Heart right ventricle (tissue), 16 donors: ENCODE measurements at regions not wholly inside any gene's neighbourhood (a gene's known extent, or its start where the extent isn't known, plus 50 kb on each side); places are given as distances from the start of the nearest gene placed in this dataset.

Experiments used
- ATAC-seq, 8 donors: fragments of 200-7000 bp; cut with Tn5 transposase; one replicate each; pipeline ENCODE4 v1.9.1; 2020; ENCODE audit warnings: mild to moderate bottlenecking in 8 of 8, moderate library complexity in 8 of 8, moderate number of reproducible peaks in 1 of 8
- DNase-seq, 2 donors: peaks; one replicate each; pipeline ENCODE4 v3.0.0-alpha.2; 2020
- H3K27ac ChIP-seq, 10 donors: fragments of 200-600 bp; sonication (generic) in 2 of 10; one replicate each; pipeline versions ENCODE4 v1.5.0 to v1.8.0; 2020 to 2022; ENCODE audit warnings: mild to moderate bottlenecking in 3 of 10
- H3K27me3 ChIP-seq, 7 donors: fragments of 200-600 bp; one replicate each; pipeline ENCODE4 v1.8.0; 2021 to 2022; ENCODE audit warnings: mild to moderate bottlenecking in 2 of 7
- H3K36me3 ChIP-seq, 9 donors: fragments of 200-600 bp; sonication (generic) in 1 of 9; one replicate each; pipeline versions ENCODE4 v1.5.0 to v1.8.0; 2020 to 2022; ENCODE audit warnings: mild to moderate bottlenecking in 2 of 9
- H3K4me1 ChIP-seq, 9 donors: fragments of 200-600 bp; sonication (generic) in 1 of 9; one replicate each; pipeline versions ENCODE4 v1.5.0 to v1.8.0; 2020 to 2022; ENCODE audit warnings: mild to moderate bottlenecking in 4 of 9
- H3K4me3 ChIP-seq, 10 donors: fragments of 200-600 bp; sonication (generic) in 2 of 10; one replicate each; pipeline versions ENCODE4 v1.5.0 to v1.8.0; 2020 to 2022; ENCODE audit warnings: mild to moderate bottlenecking in 7 of 10, moderate library complexity in 2 of 10
- H3K9me3 ChIP-seq, 11 donors: fragments of 200-600 bp in 10 of 11; sonication (generic) in 2 of 11; one replicate each; pipeline versions ENCODE4 v1.5.0 to v1.8.0; 2013 to 2022; ENCODE audit warnings: mild to moderate bottlenecking in 2 of 11, control low read depth in 1 of 11, moderate library complexity in 1 of 11
- WGBS, 2 donors: extraction: QIAGEN DNeasy Blood & Tissue Kit; methylation state at CpG; one replicate each; pipeline ENCODE4 v1.1.7; 2013; ENCODE audit warnings: inconsistent platforms in 1 of 2; 5-methylcytosine and 5-hydroxymethylcytosine counted together
- intact Hi-C, 10 donors: fragments of 100-400 bp; cut with DNase I; formaldehyde crosslinking; loops; one replicate each; pipeline versions ENCODE4 v1.11.1 to v1.14.2; 2022
- TF ChIP-seq, protein P1 (sequence below), 9 donors: fragments of 200-600 bp; sonication (generic) in 2 of 9; IDR thresholded peaks; one replicate each; pipeline versions ENCODE4 v1.5.0 to v1.8.0; 2021 to 2022; ENCODE audit warnings: antibody characterized with exemption in 9 of 9, mild to moderate bottlenecking in 5 of 9, moderate library complexity in 1 of 9
- donor health status: Arrhythmogenic right ventricular cardiomyopathy.
- donor health status: ischemic (EF 13 %, LVEDD 7.1; RV severe dilation, severe dysfunction).
- donor health status: healthy with polysubstance abuse.
- donor health status: DM: no; HTN: yes; CAD: no.
- donor health status: DM: no; HTN: no; CAD: no.
- donor health status: ischemic (EF 25% LVEDD 6.9; RV normal size, moderate dysfunction).
- donor health status: ischemic (EF 25% LVEDD 5.7; RV mildly dilated, moderate dysfunction).
- donor health status: healthy.
- donor health status: DM: yes; HTN: yes; CAD: no.
- donor health status: Ischemic cardiomyopathy.
- donor health status: ischemic (EF 35%, LVEDD 5.7; RV mildly dilated, moderate dysfunction).
- donor health status: nonischemic (EF 11% LVEDD 7.7; RV severe dilation, severe dysfunction).
- donor health status: DM: yes; HTN: yes; CAD: no.
- donor health status: PGD.
- donor health status: ischemic (EF 29% LVEDD 5.4; RV normal size, mild dysfunction).
- donor health status: nonischemic (EF 23%, LVEDD 6.1; RV moderate dilation, normal function).

DNA sequence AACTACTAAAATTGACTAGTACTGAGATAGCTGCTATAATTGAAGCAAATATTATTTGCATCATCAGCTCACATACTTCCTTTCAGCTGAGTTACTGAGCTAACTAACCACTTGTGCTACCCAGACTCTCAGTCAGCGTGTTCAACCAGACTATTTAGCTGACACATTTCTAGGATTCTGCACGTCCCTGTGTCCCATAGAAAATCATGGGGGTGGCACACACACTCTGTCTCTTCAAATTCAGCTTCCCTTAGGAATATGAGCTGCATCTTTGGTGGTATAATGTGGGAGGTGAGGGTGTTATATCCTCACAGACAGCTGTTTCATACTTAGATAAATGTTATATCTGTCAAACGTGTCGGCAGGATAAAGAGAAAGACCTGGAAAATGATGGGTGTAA lies 424.0 kb downstream of the CDH2 start:
- H3K4me3 ChIP-seq, result no peak overlapping the region
- WGBS, 2 donors, result 60 to 72% methylated on average over 4 of the region's 4 CpGs
- DNase-seq (no peak), ATAC-seq (no peak)
- no peaks in the 10 kb centered on the region for H3K36me3 ChIP-seq
- no peak overlapping the region for H3K27ac ChIP-seq
- intact Hi-C loops, result loop anchor here in 5 of 10 donors (5.0 kb wide), 2 partner anchors 66 to 146 kb away; no protein-coding TSS in a partner anchor
- TF ChIP-seq, protein P1, sequence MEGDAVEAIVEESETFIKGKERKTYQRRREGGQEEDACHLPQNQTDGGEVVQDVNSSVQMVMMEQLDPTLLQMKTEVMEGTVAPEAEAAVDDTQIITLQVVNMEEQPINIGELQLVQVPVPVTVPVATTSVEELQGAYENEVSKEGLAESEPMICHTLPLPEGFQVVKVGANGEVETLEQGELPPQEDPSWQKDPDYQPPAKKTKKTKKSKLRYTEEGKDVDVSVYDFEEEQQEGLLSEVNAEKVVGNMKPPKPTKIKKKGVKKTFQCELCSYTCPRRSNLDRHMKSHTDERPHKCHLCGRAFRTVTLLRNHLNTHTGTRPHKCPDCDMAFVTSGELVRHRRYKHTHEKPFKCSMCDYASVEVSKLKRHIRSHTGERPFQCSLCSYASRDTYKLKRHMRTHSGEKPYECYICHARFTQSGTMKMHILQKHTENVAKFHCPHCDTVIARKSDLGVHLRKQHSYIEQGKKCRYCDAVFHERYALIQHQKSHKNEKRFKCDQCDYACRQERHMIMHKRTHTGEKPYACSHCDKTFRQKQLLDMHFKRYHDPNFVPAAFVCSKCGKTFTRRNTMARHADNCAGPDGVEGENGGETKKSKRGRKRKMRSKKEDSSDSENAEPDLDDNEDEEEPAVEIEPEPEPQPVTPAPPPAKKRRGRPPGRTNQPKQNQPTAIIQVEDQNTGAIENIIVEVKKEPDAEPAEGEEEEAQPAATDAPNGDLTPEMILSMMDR (IDR thresholded peaks at IDR 0.05), result no peak
- H3K9me3 ChIP-seq, result no peaks in the 10 kb centered on the region
- H3K27me3 ChIP-seq, result no peaks in the 10 kb centered on the region
- no peaks in the 10 kb centered on the region for H3K4me1 ChIP-seq

DNA sequence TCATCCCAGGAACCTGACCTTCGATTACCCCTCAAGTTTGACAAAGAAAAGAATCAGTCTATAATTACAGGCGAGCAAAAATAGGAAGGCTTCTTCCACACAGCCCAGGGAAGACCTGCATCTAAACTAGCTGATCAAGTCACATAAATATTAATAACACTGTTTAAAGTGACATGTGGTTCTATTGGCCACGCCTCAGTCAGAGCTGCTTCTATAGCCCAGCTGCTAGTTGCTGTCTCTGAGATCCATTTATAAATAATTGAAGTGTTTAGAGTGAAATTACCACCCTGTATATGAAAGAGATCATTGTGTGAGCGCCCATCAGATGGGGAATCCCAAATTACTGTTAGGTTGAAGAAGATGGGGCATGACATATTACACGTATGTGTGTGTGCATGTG lies 426.0 kb downstream of the CDH2 start:
- Histone ChIP-seq H3K4me1 (no peaks in the 10 kb centered on the region), H3K9me3 (no peaks in the 10 kb centered on the region), H3K4me3 (no peak overlapping the region), H3K27me3 (no peaks in the 10 kb centered on the region), H3K36me3 (no peaks in the 10 kb centered on the region), H3K27ac (no peak overlapping the region)
- no peak for DNase-seq
- no peak for ATAC-seq
- TF ChIP-seq, protein P1 (IDR thresholded peaks at IDR 0.05), result no peak
- intact Hi-C loops, result loop anchor here in 8 of 10 donors (1.0 to 5.0 kb wide), 3 partner anchors 64 to 146 kb away; no protein-coding TSS in a partner anchor
- WGBS, 2 donors, result 74 to 80% methylated on average over 5 of the region's 5 CpGs

DNA sequence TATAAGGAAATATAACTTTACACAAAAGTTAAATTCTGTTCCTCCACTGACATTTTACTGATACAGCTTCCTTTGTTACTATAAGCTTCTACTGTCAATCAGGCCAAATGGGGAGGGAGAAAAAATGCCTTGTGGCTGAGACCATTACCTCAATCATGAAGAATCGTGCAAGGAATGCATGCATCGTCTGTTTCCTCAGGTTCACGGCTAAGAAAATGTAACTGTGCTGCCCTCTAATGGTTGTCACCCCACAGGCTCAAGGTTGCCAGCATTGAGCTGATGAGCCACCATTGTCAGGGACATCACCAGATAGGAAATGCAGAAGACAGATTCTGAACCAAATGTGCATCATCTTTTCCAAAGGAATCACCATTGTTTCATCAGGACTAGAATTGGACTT lies 426.9 kb downstream of the CDH2 start:
- 0 to 2% methylated on average over 3 of the region's 3 CpGs for WGBS, 2 donors
- peak in 7 of 8 donors; percentile 38 to 84 (median 77) for ATAC-seq
- intact Hi-C loops, result loop anchor here in 8 of 10 donors (1.0 to 5.0 kb wide), 3 partner anchors 63 to 145 kb away; no protein-coding TSS in a partner anchor
- H3K4me1 ChIP-seq, result no peaks in the 10 kb centered on the region
- no peaks in the 10 kb centered on the region for H3K36me3 ChIP-seq
- H3K9me3 ChIP-seq, result no peaks in the 10 kb centered on the region
- TF ChIP-seq, protein P1 (IDR thresholded peaks at IDR 0.05), result peak in 7 of 9 donors; percentile 54 to 73 (median 65)
- no peak overlapping the region for H3K27ac ChIP-seq
- H3K4me3 ChIP-seq, result no peak overlapping the region
- H3K27me3 ChIP-seq, result no peaks in the 10 kb centered on the region
- DNase-seq, result peak in 1 of 2 donors; percentile 29

GRCh38 chr18:27749194-27749593 lies 427.7 kb downstream of the CDH2 start:
- Histone ChIP-seq H3K4me1 (no peaks in the 10 kb centered on the region), H3K9me3 (no peaks in the 10 kb centered on the region), H3K36me3 (no peaks in the 10 kb centered on the region), H3K27ac (no peak overlapping the region), H3K4me3 (no peak overlapping the region), H3K27me3 (no peaks in the 10 kb centered on the region)
- intact Hi-C loops, result loop anchor here in 4 of 10 donors (5.0 kb wide), 2 partner anchors 62 to 142 kb away; no protein-coding TSS in a partner anchor
- WGBS, 2 donors, result 67 to 69% methylated on average over 3 of the region's 3 CpGs
- no peak for DNase-seq
- ATAC-seq, result no peak
- TF ChIP-seq, protein P1 (IDR thresholded peaks at IDR 0.05), result no peak
